ENCODE measurements at regions not wholly inside any gene's neighbourhood (a gene's known extent, or its start where the extent isn't known, plus 50 kb on each side); places are given as distances from the start of the nearest gene placed in this dataset.
A peak's percentile ranks its signal among the peaks of the same experiment; 100 is the strongest.

GRCh38 chr2:238636269-238637073, 209.7 kb downstream of the ASB1 start:
- TF ChIP-seq POLR2AphosphoS5 (IDR thresholded peaks at IDR 0.05), result no peak
- no peak for TF ChIP-seq EP300 (IDR thresholded peaks at IDR 0.05)
- no peak for TF ChIP-seq CTCF (IDR thresholded peaks at IDR 0.05)
- no peak for TF ChIP-seq POLR2A (IDR thresholded peaks at IDR 0.05; ENCODE audit: low read depth)
- intact Hi-C loops (cut with DNase I), result no loop called here
- Histone ChIP-seq H3K4me3 (no peak overlapping the region), H3K27me3 (no peaks in the 10 kb centered on the region), H3K27ac (replicated peaks in 1 of 4) (no peak overlapping the region), H3K4me1 (no peaks in the 10 kb centered on the region), H3K36me3 (no peaks in the 10 kb centered on the region), H3K9me3 (no peaks in the 10 kb centered on the region)
- peak; percentile 80 for DNase-seq (ENCODE audit: extremely low spot score)
- WGBS, result 86% methylated on average over 23 of the region's 23 CpGs

GRCh38 chr2:238638100-238638981, 209.5 kb upstream of the TWIST2 start:
- H3K4me3 ChIP-seq, result no peak overlapping the region
- H3K36me3 ChIP-seq, result no peaks in the 10 kb centered on the region
- no peaks in the 10 kb centered on the region for H3K9me3 ChIP-seq
- TF ChIP-seq POLR2AphosphoS5 (IDR thresholded peaks at IDR 0.05) (no peak), CTCF (IDR thresholded peaks at IDR 0.05) (no peak), POLR2A (IDR thresholded peaks at IDR 0.05; ENCODE audit: low read depth) (no peak), EP300 (IDR thresholded peaks at IDR 0.05) (no peak)
- 89% methylated on average over 13 of the region's 20 CpGs for WGBS
- intact Hi-C loops (cut with DNase I), result no loop called here
- H3K27ac ChIP-seq (replicated peaks in 1 of 4), result no peak overlapping the region
- H3K4me1 ChIP-seq, result no peaks in the 10 kb centered on the region
- no peaks in the 10 kb centered on the region for H3K27me3 ChIP-seq
- peak; percentile 91 for DNase-seq (ENCODE audit: extremely low spot score)

GRCh38 chr2:238638982-238639628, 208.8 kb upstream of the TWIST2 start:
- H3K27ac ChIP-seq (replicated peaks in 1 of 4), result no peak overlapping the region
- no peaks in the 10 kb centered on the region for H3K27me3 ChIP-seq
- no peaks in the 10 kb centered on the region for H3K9me3 ChIP-seq
- intact Hi-C loops (cut with DNase I), result no loop called here
- WGBS, result 86% methylated on average over 12 of the region's 17 CpGs
- DNase-seq (ENCODE audit: extremely low spot score), result peak; percentile 87
- no peak overlapping the region for H3K4me3 ChIP-seq
- H3K4me1 ChIP-seq, result peaks cover 0 to 7% (median 5%) of the 10 kb centered on the region in 4 donors
- no peaks in the 10 kb centered on the region for H3K36me3 ChIP-seq
- TF ChIP-seq POLR2AphosphoS5 (IDR thresholded peaks at IDR 0.05) (no peak), EP300 (IDR thresholded peaks at IDR 0.05) (no peak), POLR2A (IDR thresholded peaks at IDR 0.05; ENCODE audit: low read depth) (no peak), CTCF (IDR thresholded peaks at IDR 0.05) (no peak)

GRCh38 chr2:238640486-238640885, 207.4 kb upstream of the TWIST2 start:
- WGBS, result 87% methylated on average over 8 of the region's 8 CpGs
- DNase-seq (ENCODE audit: extremely low spot score), result peak; percentile 68
- H3K27ac ChIP-seq (replicated peaks in 1 of 4), result no peak overlapping the region
- H3K9me3 ChIP-seq, result no peaks in the 10 kb centered on the region
- no peaks in the 10 kb centered on the region for H3K36me3 ChIP-seq
- no peaks in the 10 kb centered on the region for H3K27me3 ChIP-seq
- intact Hi-C loops (cut with DNase I), result loop anchor here (5.0 kb wide), 1 partner anchor 82 kb away; no protein-coding TSS in a partner anchor
- TF ChIP-seq CTCF (IDR thresholded peaks at IDR 0.05), result no peak
- TF ChIP-seq EP300 (IDR thresholded peaks at IDR 0.05), result no peak
- TF ChIP-seq POLR2AphosphoS5 (IDR thresholded peaks at IDR 0.05), result no peak
- no peak for TF ChIP-seq POLR2A (IDR thresholded peaks at IDR 0.05; ENCODE audit: low read depth)
- no peak overlapping the region for H3K4me3 ChIP-seq
- H3K4me1 ChIP-seq, result peaks cover 3 to 21% (median 19%) of the 10 kb centered on the region in 4 donors

All from esophagus muscularis mucosa (tissue), 4 donors.